ENCODE measurements at regions not wholly inside any gene's neighbourhood (a gene's known extent, or its start where the extent isn't known, plus 50 kb on each side); places are given as distances from the start of the nearest gene placed in this dataset.

GRCh38 chr14:83042858-83043257, 1509.2 kb upstream of the SEL1L start:
- TF ChIP-seq CTCF (IDR thresholded peaks at IDR 0.05) (no peak), POLR2A (IDR thresholded peaks at IDR 0.05) (no peak)
